Esophagus squamous epithelium (tissue), 5 donors: ENCODE measurements at regions not wholly inside any gene's neighbourhood (a gene's known extent, or its start where the extent isn't known, plus 50 kb on each side); places are given as distances from the start of the nearest gene placed in this dataset.

Experiments used
- DNase-seq: peaks from one replicate; lab custom pipeline; 2025; lab: John Stamatoyannopoulos, UW
- H3K27ac ChIP-seq, 4 donors: fragments of 200-600 bp; sonication (generic); one replicate each; pipeline ENCODE4 v1.5.1; 2016 to 2019; ENCODE audit warnings: mild to moderate bottlenecking in 1 of 4
- H3K27me3 ChIP-seq, 4 donors: fragments of 200-600 bp; sonication (generic); 1 replicate in 3 of 4; 2 replicates in 1 of 4; pipeline versions ENCODE4 v1.5.1 to v1.6.0; 2017 to 2021; ENCODE audit warnings: antibody characterized with exemption in 1 of 4
- H3K36me3 ChIP-seq, 3 donors: fragments of 200-600 bp; sonication (generic); one replicate each; pipeline ENCODE4 v1.5.1; 2016 to 2019
- H3K4me1 ChIP-seq, 3 donors: fragments of 200-600 bp; sonication (generic); one replicate each; pipeline ENCODE4 v1.5.1; 2017 to 2019
- H3K4me3 ChIP-seq, 4 donors: fragments of 200-600 bp; sonication (generic); 1 replicate in 3 of 4; 2 replicates in 1 of 4; pipeline ENCODE4 v1.5.1; 2016 to 2019; ENCODE audit warnings: mild to moderate bottlenecking in 2 of 4, moderate library complexity in 1 of 4
- H3K9me3 ChIP-seq, 3 donors: fragments of 200-600 bp; sonication (generic); one replicate each; pipeline ENCODE4 v1.5.1; 2016 to 2019
- POLR2A ChIP-seq, 4 donors: fragments of 450-650 bp; IDR thresholded peaks; one replicate each; pipeline ENCODE4 v1.6.1; 2017; ENCODE audit warnings: antibody characterized with exemption in 4 of 4, mild to moderate bottlenecking in 4 of 4, moderate library complexity in 3 of 4
- WGBS, 2 donors: methylation state at CpG; one replicate each; pipeline ENCODE4 v1.1.5; 2018; 5-methylcytosine and 5-hydroxymethylcytosine counted together
- intact Hi-C: fragments of 100-400 bp; cut with DNase I; formaldehyde crosslinking; loops from one replicate; pipeline ENCODE4 v1.15.0; 2022
- TF ChIP-seq, protein P1 (sequence below), 6 experiments: fragments of 450-650 bp in 4 of 6; fragments of 200-600 bp in 2 of 6; sonication (generic) in 2 of 6; IDR thresholded peaks; one replicate each; pipeline ENCODE4 v1.5.1; 2016 to 2019; ENCODE audit warnings: antibody characterized with exemption in 6 of 6, mild to moderate bottlenecking in 4 of 6, moderate library complexity in 4 of 6
- donor health status: DM: yes; HTN: yes; CAD: no.

DNA sequence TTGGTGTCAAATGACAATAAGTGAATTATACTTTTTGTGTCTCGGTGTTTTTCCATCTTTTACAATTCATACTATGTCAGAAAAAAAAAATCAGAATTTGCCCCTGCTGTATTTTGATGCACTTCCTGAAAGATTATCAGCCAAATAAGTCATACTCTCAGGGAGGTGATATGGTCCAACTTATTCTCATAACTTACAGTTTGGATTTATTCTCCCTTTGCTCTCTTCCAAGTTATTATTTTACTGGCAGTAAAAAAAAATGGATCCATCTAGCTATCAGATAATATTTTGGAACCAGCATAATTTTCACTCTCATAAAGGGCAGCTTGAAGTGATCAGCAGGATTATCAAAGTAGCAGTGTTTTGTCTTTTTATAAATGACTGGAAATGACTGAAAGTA lies 337.1 kb downstream of the BMPER start:
- H3K36me3 ChIP-seq: no peaks in the 10 kb centered on the region
- WGBS, 2 donors: 39 to 46% methylated on average over 1 of the region's 1 CpG
- no peak overlapping the region for H3K27ac ChIP-seq
- no peaks in the 10 kb centered on the region for H3K4me1 ChIP-seq
- H3K27me3 ChIP-seq: no peaks in the 10 kb centered on the region
- H3K9me3 ChIP-seq: no peaks in the 10 kb centered on the region
- intact Hi-C loops: no loop called here
- TF ChIP-seq, protein P1, sequence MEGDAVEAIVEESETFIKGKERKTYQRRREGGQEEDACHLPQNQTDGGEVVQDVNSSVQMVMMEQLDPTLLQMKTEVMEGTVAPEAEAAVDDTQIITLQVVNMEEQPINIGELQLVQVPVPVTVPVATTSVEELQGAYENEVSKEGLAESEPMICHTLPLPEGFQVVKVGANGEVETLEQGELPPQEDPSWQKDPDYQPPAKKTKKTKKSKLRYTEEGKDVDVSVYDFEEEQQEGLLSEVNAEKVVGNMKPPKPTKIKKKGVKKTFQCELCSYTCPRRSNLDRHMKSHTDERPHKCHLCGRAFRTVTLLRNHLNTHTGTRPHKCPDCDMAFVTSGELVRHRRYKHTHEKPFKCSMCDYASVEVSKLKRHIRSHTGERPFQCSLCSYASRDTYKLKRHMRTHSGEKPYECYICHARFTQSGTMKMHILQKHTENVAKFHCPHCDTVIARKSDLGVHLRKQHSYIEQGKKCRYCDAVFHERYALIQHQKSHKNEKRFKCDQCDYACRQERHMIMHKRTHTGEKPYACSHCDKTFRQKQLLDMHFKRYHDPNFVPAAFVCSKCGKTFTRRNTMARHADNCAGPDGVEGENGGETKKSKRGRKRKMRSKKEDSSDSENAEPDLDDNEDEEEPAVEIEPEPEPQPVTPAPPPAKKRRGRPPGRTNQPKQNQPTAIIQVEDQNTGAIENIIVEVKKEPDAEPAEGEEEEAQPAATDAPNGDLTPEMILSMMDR (IDR thresholded peaks at IDR 0.05): no peak
- TF ChIP-seq POLR2A (IDR thresholded peaks at IDR 0.05): no peak
- no peak overlapping the region for H3K4me3 ChIP-seq
- DNase-seq: no peak

DNA sequence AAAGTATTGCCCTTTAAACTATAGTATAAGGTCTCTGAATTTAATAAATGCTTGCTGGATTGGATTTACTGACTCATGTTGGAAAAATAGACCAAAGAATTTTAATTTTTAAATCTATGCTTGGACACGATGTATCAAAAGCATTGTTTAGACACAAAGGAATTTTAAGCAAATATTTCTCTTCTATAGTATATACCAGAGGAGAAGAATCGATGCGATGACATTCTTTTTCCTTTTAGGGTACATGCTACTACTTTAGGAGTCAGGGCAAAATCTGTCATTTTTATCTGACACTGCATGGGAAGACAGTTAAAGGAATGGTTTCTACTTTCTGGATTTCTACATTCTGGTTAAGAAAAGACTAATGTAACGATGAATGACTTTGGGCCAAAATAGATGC lies 339.9 kb downstream of the BMPER start:
- Histone ChIP-seq H3K27me3 (no peaks in the 10 kb centered on the region), H3K4me3 (no peak overlapping the region), H3K9me3 (no peaks in the 10 kb centered on the region), H3K4me1 (no peaks in the 10 kb centered on the region), H3K27ac (no peak overlapping the region), H3K36me3 (no peaks in the 10 kb centered on the region)
- intact Hi-C loops: no loop called here
- no peak for DNase-seq
- no peak for TF ChIP-seq POLR2A (IDR thresholded peaks at IDR 0.05)
- TF ChIP-seq, protein P1 (IDR thresholded peaks at IDR 0.05): no peak
- WGBS, 2 donors: 73 to 83% methylated on average over 4 of the region's 4 CpGs

DNA sequence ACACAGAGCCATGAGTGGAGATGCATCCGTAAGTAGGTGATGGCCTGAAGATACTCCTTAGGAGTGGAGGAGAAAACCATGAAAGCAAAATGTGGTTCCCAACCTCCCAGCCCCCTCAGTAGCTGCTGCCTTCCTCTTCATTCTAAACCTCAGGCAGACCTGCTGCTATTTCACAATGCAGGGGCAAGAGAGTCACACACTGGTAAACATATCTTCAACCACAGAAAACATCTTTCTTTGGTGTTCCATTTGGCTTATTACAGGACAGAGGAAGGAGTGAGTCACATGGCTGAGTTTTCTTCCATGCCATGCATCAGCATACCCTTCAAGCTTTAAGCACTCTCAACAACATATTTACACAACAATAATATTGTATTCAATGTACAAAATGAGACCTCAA lies 342.1 kb downstream of the BMPER start:
- no peak overlapping the region for H3K4me3 ChIP-seq
- no peaks in the 10 kb centered on the region for H3K9me3 ChIP-seq
- no peaks in the 10 kb centered on the region for H3K4me1 ChIP-seq
- no peaks in the 10 kb centered on the region for H3K27me3 ChIP-seq
- no peak overlapping the region for H3K27ac ChIP-seq
- 88 to 100% methylated on average over 1 of the region's 1 CpG for WGBS, 2 donors
- TF ChIP-seq, protein P1 (IDR thresholded peaks at IDR 0.05): no peak
- TF ChIP-seq POLR2A (IDR thresholded peaks at IDR 0.05): no peak
- intact Hi-C loops: no loop called here
- no peaks in the 10 kb centered on the region for H3K36me3 ChIP-seq
- no peak for DNase-seq

DNA sequence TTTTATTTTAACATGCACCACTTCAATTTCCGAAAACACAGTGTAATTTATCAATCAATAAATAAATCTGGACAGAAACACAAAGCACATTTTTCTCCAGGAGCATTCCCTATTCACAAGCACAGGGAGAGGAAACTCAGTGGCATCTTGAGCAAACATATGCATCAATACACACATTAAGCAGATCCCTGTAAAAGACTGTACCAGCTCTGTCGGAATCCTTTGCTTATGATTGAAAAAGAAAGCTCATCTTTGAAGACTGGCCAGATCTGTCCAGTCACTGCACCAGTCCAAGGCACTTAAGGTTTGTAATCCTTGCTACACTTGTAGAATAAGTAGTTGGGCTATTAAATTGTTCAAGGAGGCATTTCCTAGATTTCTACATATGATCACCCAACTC lies 343.9 kb downstream of the BMPER start:
- 37 to 58% methylated on average over 2 of the region's 2 CpGs for WGBS, 2 donors
- Histone ChIP-seq H3K4me1 (no peaks in the 10 kb centered on the region), H3K36me3 (no peaks in the 10 kb centered on the region), H3K27ac (no peak overlapping the region), H3K27me3 (no peaks in the 10 kb centered on the region), H3K9me3 (no peaks in the 10 kb centered on the region), H3K4me3 (no peak overlapping the region)
- intact Hi-C loops: no loop called here
- DNase-seq: no peak
- TF ChIP-seq POLR2A (IDR thresholded peaks at IDR 0.05): no peak
- TF ChIP-seq, protein P1 (IDR thresholded peaks at IDR 0.05): no peak

DNA sequence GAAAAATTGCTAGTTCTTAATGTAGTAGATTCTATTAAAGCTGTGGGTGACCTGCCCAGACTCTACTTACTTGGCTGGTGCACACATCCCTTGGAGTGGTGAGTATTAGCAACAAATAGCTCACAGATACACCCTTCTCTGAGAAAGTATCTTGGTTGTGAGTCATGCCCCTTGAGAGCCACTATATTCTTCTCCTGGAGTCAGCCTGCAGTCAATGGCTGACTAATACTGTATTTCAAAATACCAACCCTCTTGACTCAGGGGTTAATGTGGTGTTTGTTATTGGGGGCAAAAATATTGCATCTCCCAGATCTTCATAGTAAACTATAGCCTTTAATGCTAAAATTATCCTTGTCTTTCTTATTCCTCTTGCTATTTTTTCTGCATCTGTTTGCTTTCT lies 354.9 kb downstream of the BMPER start:
- H3K27me3 ChIP-seq: no peaks in the 10 kb centered on the region
- H3K4me3 ChIP-seq: no peak overlapping the region
- DNase-seq: no peak
- TF ChIP-seq, protein P1 (IDR thresholded peaks at IDR 0.05): no peak
- TF ChIP-seq POLR2A (IDR thresholded peaks at IDR 0.05): no peak
- H3K36me3 ChIP-seq: no peaks in the 10 kb centered on the region
- no peak overlapping the region for H3K27ac ChIP-seq
- H3K9me3 ChIP-seq: no peaks in the 10 kb centered on the region
- intact Hi-C loops: no loop called here
- no peaks in the 10 kb centered on the region for H3K4me1 ChIP-seq
